ENCODE measurements at regions not wholly inside any gene's neighbourhood (a gene's known extent, or its start where the extent isn't known, plus 50 kb on each side); places are given as distances from the start of the nearest gene placed in this dataset.

GRCh38 chr11:22079133-22079872 is 113.6 kb upstream of the ANO5 start:
- WGBS, 2 donors, result 64 to 66% methylated on average over 1 of the region's 1 CpG
- no peaks in the 10 kb centered on the region for H3K36me3 ChIP-seq (ENCODE audit: control insufficient read depth in 4 of 4, insufficient read depth in 4 of 4, low read length in 4 of 4)
- no peak overlapping the region for H3K27ac ChIP-seq (ENCODE audit: low read depth in 1 of 2, low read length in 1 of 2)
- H3K9ac ChIP-seq (ENCODE audit: insufficient read depth in 1 of 2, low read length in 2 of 2), result no peak overlapping the region
- H3K27me3 ChIP-seq (ENCODE audit: control insufficient read depth in 3 of 3, insufficient read depth in 3 of 3, low read length in 2 of 3), result no peaks in the 10 kb centered on the region
- peaks cover 0 to 3% (median 0%) of the 10 kb centered on the region in 5 donors for H3K4me1 ChIP-seq (ENCODE audit: control insufficient read depth in 5 of 5, insufficient read depth in 5 of 5, low read length in 5 of 5)
- no peak for TF ChIP-seq CTCF (IDR thresholded peaks at IDR 0.05; ENCODE audit: control extremely low read depth, extremely low read depth)
- H3K9me3 ChIP-seq (ENCODE audit: control insufficient read depth in 4 of 4, insufficient read depth in 3 of 4, low read length in 3 of 4), result peaks cover 0 to 1% (median 0%) of the 10 kb centered on the region in 4 donors
- ATAC-seq (ENCODE audit: insufficient read depth, low FRiP score) (no peak), DNase-seq (no peak)
- H3K4me3 ChIP-seq, result no peak overlapping the region

DNA sequence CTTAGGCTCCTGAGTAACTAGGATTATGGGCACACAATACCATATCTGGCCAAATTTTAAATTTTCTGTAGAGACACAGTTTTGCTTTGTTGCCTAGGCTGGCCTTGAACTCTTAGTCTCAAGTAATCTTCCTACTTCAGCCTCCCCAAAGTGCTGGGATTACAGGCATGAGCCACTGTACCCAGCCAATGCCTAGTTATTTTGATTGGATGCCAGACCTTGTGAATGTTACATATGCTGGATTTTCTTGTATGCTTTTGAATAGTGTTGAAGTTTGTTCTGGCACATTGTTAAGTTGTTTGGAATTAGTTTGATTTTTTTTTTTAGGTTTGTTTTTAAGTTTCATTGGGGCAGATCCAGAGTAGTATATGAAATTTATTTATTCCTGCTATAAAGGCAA is 110.7 kb upstream of the ANO5 start:
- H3K9me3 ChIP-seq (ENCODE audit: control insufficient read depth in 4 of 4, insufficient read depth in 3 of 4, low read length in 3 of 4), result peaks cover 0 to 1% (median 0%) of the 10 kb centered on the region in 4 donors
- H3K4me1 ChIP-seq (ENCODE audit: control insufficient read depth in 5 of 5, insufficient read depth in 5 of 5, low read length in 5 of 5), result peaks cover 0 to 3% (median 0%) of the 10 kb centered on the region in 5 donors
- H3K9ac ChIP-seq (ENCODE audit: insufficient read depth in 1 of 2, low read length in 2 of 2), result no peak overlapping the region
- H3K27me3 ChIP-seq (ENCODE audit: control insufficient read depth in 3 of 3, insufficient read depth in 3 of 3, low read length in 2 of 3), result no peaks in the 10 kb centered on the region
- ATAC-seq (ENCODE audit: insufficient read depth, low FRiP score) (no peak), DNase-seq (no peak)
- no peak for TF ChIP-seq CTCF (IDR thresholded peaks at IDR 0.05; ENCODE audit: control extremely low read depth, extremely low read depth)
- no peak overlapping the region for H3K4me3 ChIP-seq
- no peaks in the 10 kb centered on the region for H3K36me3 ChIP-seq (ENCODE audit: control insufficient read depth in 4 of 4, insufficient read depth in 4 of 4, low read length in 4 of 4)
- no peak overlapping the region for H3K27ac ChIP-seq (ENCODE audit: low read depth in 1 of 2, low read length in 1 of 2)

DNA sequence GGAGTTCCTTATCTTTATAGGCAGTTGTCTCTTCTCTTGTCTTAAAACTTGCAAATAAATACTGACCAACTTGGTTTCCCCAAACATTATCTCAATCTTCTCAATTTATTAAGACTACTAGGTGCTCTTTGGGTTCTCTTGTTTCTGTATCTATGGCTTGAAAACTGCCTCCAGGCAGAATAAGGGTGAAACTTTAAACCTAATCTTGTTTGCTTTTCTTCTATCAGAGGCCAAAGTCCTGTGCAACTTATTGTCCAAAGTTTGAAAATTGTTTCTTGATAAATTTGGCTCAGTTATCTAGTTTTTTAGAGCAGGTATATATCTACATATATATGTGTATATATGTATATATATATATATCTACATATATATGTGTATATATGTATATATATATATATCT is 110.1 kb upstream of the ANO5 start:
- DNase-seq, result no peak

More for the DNA sequence above, 110.1 kb upstream of the ANO5 start:
- Histone ChIP-seq H3K27ac (ENCODE audit: low read depth in 1 of 2, low read length in 1 of 2) (no peak overlapping the region), H3K9ac (ENCODE audit: insufficient read depth in 1 of 2, low read length in 2 of 2) (no peak overlapping the region), H3K9me3 (ENCODE audit: control insufficient read depth in 4 of 4, insufficient read depth in 3 of 4, low read length in 3 of 4) (peaks cover 0 to 1% (median 0%) of the 10 kb centered on the region in 4 donors), H3K4me3 (no peak overlapping the region), H3K4me1 (ENCODE audit: control insufficient read depth in 5 of 5, insufficient read depth in 5 of 5, low read length in 5 of 5) (peaks cover 0 to 3% (median 0%) of the 10 kb centered on the region in 5 donors), H3K36me3 (ENCODE audit: control insufficient read depth in 4 of 4, insufficient read depth in 4 of 4, low read length in 4 of 4) (no peaks in the 10 kb centered on the region), H3K27me3 (ENCODE audit: control insufficient read depth in 3 of 3, insufficient read depth in 3 of 3, low read length in 2 of 3) (no peaks in the 10 kb centered on the region)
- no peak for ATAC-seq (ENCODE audit: insufficient read depth, low FRiP score)
- TF ChIP-seq CTCF (IDR thresholded peaks at IDR 0.05; ENCODE audit: control extremely low read depth, extremely low read depth), result no peak
